ENCODE measurements at regions not wholly inside any gene's neighbourhood (a gene's known extent, or its start where the extent isn't known, plus 50 kb on each side); places are given as distances from the start of the nearest gene placed in this dataset.

DNA sequence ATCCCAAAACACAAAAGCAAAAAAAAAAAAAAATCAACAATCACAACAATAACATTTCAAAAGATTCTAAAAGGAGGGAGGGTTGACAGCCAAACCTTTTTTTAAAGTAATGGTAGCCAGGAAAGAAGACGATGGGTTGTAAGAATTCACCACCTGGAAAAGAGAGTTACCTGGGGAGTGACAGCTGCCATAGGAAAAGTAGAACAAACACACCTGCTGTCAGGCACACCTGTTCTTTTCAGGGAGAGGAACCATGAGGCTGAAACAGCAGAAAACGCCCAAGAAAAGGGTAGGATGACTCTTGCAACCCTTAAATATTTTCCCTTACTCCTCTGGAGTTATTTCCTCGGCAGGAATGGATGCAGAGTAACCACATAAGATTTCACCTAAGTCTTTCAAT lies 388.4 kb upstream of the TEX13C start:
- H3K4me3 ChIP-seq (ENCODE audit: low read length, poor library complexity, severe bottlenecking), result no peak overlapping the region
- no peak overlapping the region for H3K9ac ChIP-seq (ENCODE audit: low read depth, low read length, poor library complexity, severe bottlenecking)
- no peaks in the 10 kb centered on the region for H3K9me3 ChIP-seq (ENCODE audit: insufficient read depth, low read depth, low read length)
- H3K36me3 ChIP-seq (ENCODE audit: insufficient read depth, low read length), result no peaks in the 10 kb centered on the region
- TF ChIP-seq, protein P1, sequence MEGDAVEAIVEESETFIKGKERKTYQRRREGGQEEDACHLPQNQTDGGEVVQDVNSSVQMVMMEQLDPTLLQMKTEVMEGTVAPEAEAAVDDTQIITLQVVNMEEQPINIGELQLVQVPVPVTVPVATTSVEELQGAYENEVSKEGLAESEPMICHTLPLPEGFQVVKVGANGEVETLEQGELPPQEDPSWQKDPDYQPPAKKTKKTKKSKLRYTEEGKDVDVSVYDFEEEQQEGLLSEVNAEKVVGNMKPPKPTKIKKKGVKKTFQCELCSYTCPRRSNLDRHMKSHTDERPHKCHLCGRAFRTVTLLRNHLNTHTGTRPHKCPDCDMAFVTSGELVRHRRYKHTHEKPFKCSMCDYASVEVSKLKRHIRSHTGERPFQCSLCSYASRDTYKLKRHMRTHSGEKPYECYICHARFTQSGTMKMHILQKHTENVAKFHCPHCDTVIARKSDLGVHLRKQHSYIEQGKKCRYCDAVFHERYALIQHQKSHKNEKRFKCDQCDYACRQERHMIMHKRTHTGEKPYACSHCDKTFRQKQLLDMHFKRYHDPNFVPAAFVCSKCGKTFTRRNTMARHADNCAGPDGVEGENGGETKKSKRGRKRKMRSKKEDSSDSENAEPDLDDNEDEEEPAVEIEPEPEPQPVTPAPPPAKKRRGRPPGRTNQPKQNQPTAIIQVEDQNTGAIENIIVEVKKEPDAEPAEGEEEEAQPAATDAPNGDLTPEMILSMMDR (conservative IDR thresholded peaks at IDR 0.05; ENCODE audit: low read length), result no peak
- no peak for TF ChIP-seq EZH2phosphoT487 (IDR thresholded peaks at IDR 0.05; ENCODE audit: borderline replicate concordance)
- H3K4me1 ChIP-seq (ENCODE audit: insufficient read depth, low read length, poor library complexity, severe bottlenecking), result no peaks in the 10 kb centered on the region
- H3K27me3 ChIP-seq (ENCODE audit: insufficient read depth, low read length, poor library complexity, severe bottlenecking), result no peaks in the 10 kb centered on the region
- H3F3A ChIP-seq (ENCODE audit: low read depth), result no peaks in the 10 kb centered on the region
- H4K20me1 ChIP-seq (ENCODE audit: insufficient read depth, low read length, poor library complexity, severe bottlenecking), result no peaks in the 10 kb centered on the region
- H3K79me2 ChIP-seq (ENCODE audit: insufficient read depth, low read length), result no peaks in the 10 kb centered on the region
- H2AFZ ChIP-seq (ENCODE audit: low read length), result no peak overlapping the region
- no peaks in the 10 kb centered on the region for H3K9me2 ChIP-seq (replicated peaks; ENCODE audit: low read depth, low read length)
- H3K4me2 ChIP-seq (ENCODE audit: low read depth, low read length, poor library complexity, severe bottlenecking), result no peak overlapping the region

DNA sequence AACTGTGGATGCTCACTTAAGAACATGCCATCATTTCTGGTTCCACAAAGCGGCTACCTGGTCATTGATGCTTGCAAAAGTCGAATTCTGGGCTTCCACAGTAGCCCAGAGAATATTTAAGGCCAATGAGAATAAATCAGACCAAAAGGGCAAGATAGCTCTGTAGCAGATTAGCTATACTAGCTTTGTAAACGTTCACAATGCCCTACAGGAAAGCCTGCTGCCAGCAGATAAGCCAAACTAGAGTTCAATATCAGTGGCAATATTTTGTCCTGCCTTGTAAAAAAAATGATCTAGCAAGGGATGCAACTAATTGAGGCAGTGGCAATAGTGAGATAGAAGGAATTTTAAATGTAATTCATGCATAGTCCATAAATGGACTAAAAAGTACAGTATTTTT lies 387.7 kb upstream of the TEX13C start:
- no peak overlapping the region for H2AFZ ChIP-seq (ENCODE audit: low read length)
- no peaks in the 10 kb centered on the region for H3K9me2 ChIP-seq (replicated peaks; ENCODE audit: low read depth, low read length)
- no peaks in the 10 kb centered on the region for H3K9me3 ChIP-seq (ENCODE audit: insufficient read depth, low read depth, low read length)
- no peak overlapping the region for H3K4me2 ChIP-seq (ENCODE audit: low read depth, low read length, poor library complexity, severe bottlenecking)
- no peak for TF ChIP-seq EZH2phosphoT487 (IDR thresholded peaks at IDR 0.05; ENCODE audit: borderline replicate concordance)
- no peaks in the 10 kb centered on the region for H3K36me3 ChIP-seq (ENCODE audit: insufficient read depth, low read length)
- H3K27me3 ChIP-seq (ENCODE audit: insufficient read depth, low read length, poor library complexity, severe bottlenecking), result no peaks in the 10 kb centered on the region
- no peaks in the 10 kb centered on the region for H3K79me2 ChIP-seq (ENCODE audit: insufficient read depth, low read length)
- H3K4me3 ChIP-seq (ENCODE audit: low read length, poor library complexity, severe bottlenecking), result no peak overlapping the region
- H3F3A ChIP-seq (ENCODE audit: low read depth), result no peaks in the 10 kb centered on the region
- H3K9ac ChIP-seq (ENCODE audit: low read depth, low read length, poor library complexity, severe bottlenecking), result no peak overlapping the region
- no peaks in the 10 kb centered on the region for H3K4me1 ChIP-seq (ENCODE audit: insufficient read depth, low read length, poor library complexity, severe bottlenecking)
- no peaks in the 10 kb centered on the region for H4K20me1 ChIP-seq (ENCODE audit: insufficient read depth, low read length, poor library complexity, severe bottlenecking)

DNA sequence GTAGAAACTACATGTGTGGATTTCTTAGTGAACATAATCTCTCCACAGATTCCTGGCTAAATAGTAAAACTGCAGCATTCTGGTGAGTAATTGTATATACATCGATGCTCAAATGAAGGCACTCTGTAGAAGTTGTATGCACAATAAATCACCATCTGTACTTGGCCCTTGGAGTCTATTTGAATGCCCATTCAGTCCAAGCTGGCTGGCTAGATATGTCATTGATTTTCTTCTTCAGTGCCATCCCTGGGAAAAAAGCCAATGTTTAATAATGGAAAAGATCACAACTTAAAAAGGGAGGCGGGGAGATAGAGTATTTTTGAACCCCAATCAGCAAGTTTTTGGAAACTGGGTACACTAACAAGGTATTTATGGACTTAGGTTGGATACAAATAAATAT lies 381.0 kb upstream of the TEX13C start:
- Histone ChIP-seq H3K27me3 (ENCODE audit: insufficient read depth, low read length, poor library complexity, severe bottlenecking) (no peaks in the 10 kb centered on the region), H3K36me3 (ENCODE audit: insufficient read depth, low read length) (no peaks in the 10 kb centered on the region), H3K9me2 (replicated peaks; ENCODE audit: low read depth, low read length) (no peaks in the 10 kb centered on the region), H2AFZ (ENCODE audit: low read length) (no peak overlapping the region), H3K4me2 (ENCODE audit: low read depth, low read length, poor library complexity, severe bottlenecking) (no peak overlapping the region), H3K4me3 (ENCODE audit: low read length, poor library complexity, severe bottlenecking) (no peak overlapping the region), H3K9ac (ENCODE audit: low read depth, low read length, poor library complexity, severe bottlenecking) (no peak overlapping the region), H4K20me1 (ENCODE audit: insufficient read depth, low read length, poor library complexity, severe bottlenecking) (no peaks in the 10 kb centered on the region), H3F3A (ENCODE audit: low read depth) (no peaks in the 10 kb centered on the region), H3K79me2 (ENCODE audit: insufficient read depth, low read length) (no peaks in the 10 kb centered on the region), H3K4me1 (ENCODE audit: insufficient read depth, low read length, poor library complexity, severe bottlenecking) (no peaks in the 10 kb centered on the region), H3K9me3 (ENCODE audit: insufficient read depth, low read depth, low read length) (no peaks in the 10 kb centered on the region)
- TF ChIP-seq EZH2phosphoT487 (IDR thresholded peaks at IDR 0.05; ENCODE audit: borderline replicate concordance), result no peak
- TF ChIP-seq, protein P1 (conservative IDR thresholded peaks at IDR 0.05; ENCODE audit: low read length), result no peak

DNA sequence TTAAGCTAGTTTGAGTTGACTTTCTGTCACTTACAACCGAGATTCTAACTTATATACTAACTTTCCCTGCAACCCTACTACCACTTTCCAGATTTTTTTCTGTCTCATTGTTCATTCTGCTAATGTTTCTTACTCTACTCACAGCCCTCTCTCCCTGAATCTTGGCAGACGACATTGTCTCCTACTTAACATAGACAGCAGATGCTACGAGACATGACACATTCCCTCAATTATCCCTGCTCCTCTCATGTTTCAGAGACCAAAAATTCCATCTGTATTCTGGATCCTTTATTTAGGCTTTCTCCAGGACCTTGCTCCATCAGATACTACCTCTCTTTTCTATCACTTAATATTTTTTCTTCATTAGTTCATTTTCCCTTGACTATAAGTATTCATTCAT lies 379.1 kb upstream of the TEX13C start:
- no peak overlapping the region for H3K9ac ChIP-seq (ENCODE audit: low read depth, low read length, poor library complexity, severe bottlenecking)
- H3F3A ChIP-seq (ENCODE audit: low read depth), result no peaks in the 10 kb centered on the region
- TF ChIP-seq, protein P1 (conservative IDR thresholded peaks at IDR 0.05; ENCODE audit: low read length), result no peak
- TF ChIP-seq EZH2phosphoT487 (IDR thresholded peaks at IDR 0.05; ENCODE audit: borderline replicate concordance), result no peak
- H3K9me3 ChIP-seq (ENCODE audit: insufficient read depth, low read depth, low read length), result no peaks in the 10 kb centered on the region
- H3K9me2 ChIP-seq (replicated peaks; ENCODE audit: low read depth, low read length), result no peaks in the 10 kb centered on the region
- no peak overlapping the region for H3K4me2 ChIP-seq (ENCODE audit: low read depth, low read length, poor library complexity, severe bottlenecking)
- H3K4me3 ChIP-seq (ENCODE audit: low read length, poor library complexity, severe bottlenecking), result no peak overlapping the region
- H4K20me1 ChIP-seq (ENCODE audit: insufficient read depth, low read length, poor library complexity, severe bottlenecking), result no peaks in the 10 kb centered on the region
- H2AFZ ChIP-seq (ENCODE audit: low read length), result no peak overlapping the region
- no peaks in the 10 kb centered on the region for H3K36me3 ChIP-seq (ENCODE audit: insufficient read depth, low read length)
- no peaks in the 10 kb centered on the region for H3K27me3 ChIP-seq (ENCODE audit: insufficient read depth, low read length, poor library complexity, severe bottlenecking)
- H3K4me1 ChIP-seq (ENCODE audit: insufficient read depth, low read length, poor library complexity, severe bottlenecking), result no peaks in the 10 kb centered on the region
- no peaks in the 10 kb centered on the region for H3K79me2 ChIP-seq (ENCODE audit: insufficient read depth, low read length)
